ENCODE measurements at regions not wholly inside any gene's neighbourhood (a gene's known extent, or its start where the extent isn't known, plus 50 kb on each side); places are given as distances from the start of the nearest gene placed in this dataset.

- no peaks in the 10 kb centered on the region for H3K27me3 ChIP-seq (ENCODE audit: control insufficient read depth, insufficient read depth, low read length)
- no peaks in the 10 kb centered on the region for H3K4me1 ChIP-seq (ENCODE audit: control insufficient read depth, extremely low read depth, insufficient read depth, low read length)
- H2AFZ ChIP-seq (ENCODE audit: low read length) = no peak overlapping the region
- no peak overlapping the region for H3K27ac ChIP-seq (ENCODE audit: insufficient read depth, low read length)
- no peaks in the 10 kb centered on the region for H3K36me3 ChIP-seq (ENCODE audit: control insufficient read depth, insufficient read depth, low read length)
- no peaks in the 10 kb centered on the region for H3K9me3 ChIP-seq (ENCODE audit: control insufficient read depth, insufficient read depth, low read depth, low read length)
- no peak overlapping the region for H3K4me2 ChIP-seq (ENCODE audit: extremely low read depth, insufficient read depth, low read length)
- H3K9ac ChIP-seq (ENCODE audit: insufficient read depth, low read length) = no peak overlapping the region
- H3K4me3 ChIP-seq (replicated peaks in 1 of 4; ENCODE audit: control extremely low read depth in 1 of 4, insufficient read depth in 1 of 4, low read depth in 3 of 4, low read length in 4 of 4) = no peak overlapping the region
- no peak for DNase-seq (ENCODE audit: low read depth in 2 of 2)
- H4K20me1 ChIP-seq (ENCODE audit: control insufficient read depth, extremely low read depth, insufficient read depth, low read length) = no peaks in the 10 kb centered on the region
- no peaks in the 10 kb centered on the region for H3K79me2 ChIP-seq (ENCODE audit: control insufficient read depth, insufficient read depth, low read length)
- no peak for TF ChIP-seq EZH2 (IDR thresholded peaks at IDR 0.05; ENCODE audit: low read length, missing control alignments)
- TF ChIP-seq, protein P1, sequence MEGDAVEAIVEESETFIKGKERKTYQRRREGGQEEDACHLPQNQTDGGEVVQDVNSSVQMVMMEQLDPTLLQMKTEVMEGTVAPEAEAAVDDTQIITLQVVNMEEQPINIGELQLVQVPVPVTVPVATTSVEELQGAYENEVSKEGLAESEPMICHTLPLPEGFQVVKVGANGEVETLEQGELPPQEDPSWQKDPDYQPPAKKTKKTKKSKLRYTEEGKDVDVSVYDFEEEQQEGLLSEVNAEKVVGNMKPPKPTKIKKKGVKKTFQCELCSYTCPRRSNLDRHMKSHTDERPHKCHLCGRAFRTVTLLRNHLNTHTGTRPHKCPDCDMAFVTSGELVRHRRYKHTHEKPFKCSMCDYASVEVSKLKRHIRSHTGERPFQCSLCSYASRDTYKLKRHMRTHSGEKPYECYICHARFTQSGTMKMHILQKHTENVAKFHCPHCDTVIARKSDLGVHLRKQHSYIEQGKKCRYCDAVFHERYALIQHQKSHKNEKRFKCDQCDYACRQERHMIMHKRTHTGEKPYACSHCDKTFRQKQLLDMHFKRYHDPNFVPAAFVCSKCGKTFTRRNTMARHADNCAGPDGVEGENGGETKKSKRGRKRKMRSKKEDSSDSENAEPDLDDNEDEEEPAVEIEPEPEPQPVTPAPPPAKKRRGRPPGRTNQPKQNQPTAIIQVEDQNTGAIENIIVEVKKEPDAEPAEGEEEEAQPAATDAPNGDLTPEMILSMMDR (conservative IDR thresholded peaks at IDR 0.05 in 1 of 2, IDR thresholded peaks at IDR 0.05 in 1 of 2; ENCODE audit: low read depth in 1 of 2, low read length in 2 of 2) = no peak
These were observed 69.7 kb upstream of the MAGEB16 start for GRCh38 chrX:35728481-35728880.

- Histone ChIP-seq H2AFZ (ENCODE audit: low read length) (no peak overlapping the region), H3K79me2 (ENCODE audit: control insufficient read depth, insufficient read depth, low read length) (no peaks in the 10 kb centered on the region), H3K27ac (ENCODE audit: insufficient read depth, low read length) (no peak overlapping the region), H3K9ac (ENCODE audit: insufficient read depth, low read length) (no peak overlapping the region), H3K4me1 (ENCODE audit: control insufficient read depth, extremely low read depth, insufficient read depth, low read length) (no peaks in the 10 kb centered on the region), H3K4me3 (replicated peaks in 1 of 4; ENCODE audit: control extremely low read depth in 1 of 4, insufficient read depth in 1 of 4, low read depth in 3 of 4, low read length in 4 of 4) (no peak overlapping the region), H3K4me2 (ENCODE audit: extremely low read depth, insufficient read depth, low read length) (no peak overlapping the region), H3K9me3 (ENCODE audit: control insufficient read depth, insufficient read depth, low read depth, low read length) (no peaks in the 10 kb centered on the region), H4K20me1 (ENCODE audit: control insufficient read depth, extremely low read depth, insufficient read depth, low read length) (no peaks in the 10 kb centered on the region), H3K36me3 (ENCODE audit: control insufficient read depth, insufficient read depth, low read length) (no peaks in the 10 kb centered on the region), H3K27me3 (ENCODE audit: control insufficient read depth, insufficient read depth, low read length) (no peaks in the 10 kb centered on the region)
- DNase-seq (ENCODE audit: low read depth in 2 of 2) = no peak
- TF ChIP-seq, protein P1 (conservative IDR thresholded peaks at IDR 0.05 in 1 of 2, IDR thresholded peaks at IDR 0.05 in 1 of 2; ENCODE audit: low read depth in 1 of 2, low read length in 2 of 2) = no peak
- no peak for TF ChIP-seq EZH2 (IDR thresholded peaks at IDR 0.05; ENCODE audit: low read length, missing control alignments)
These were observed 64.3 kb upstream of the MAGEB16 start for GRCh38 chrX:35733879-35734278.

GRCh38 chrX:35741142-35741541, 57.0 kb upstream of the MAGEB16 start:
- H3K4me2 ChIP-seq (ENCODE audit: extremely low read depth, insufficient read depth, low read length) = no peak overlapping the region
- H3K27ac ChIP-seq (ENCODE audit: insufficient read depth, low read length) = no peak overlapping the region
- H3K36me3 ChIP-seq (ENCODE audit: control insufficient read depth, insufficient read depth, low read length) = no peaks in the 10 kb centered on the region
- no peak overlapping the region for H3K9ac ChIP-seq (ENCODE audit: insufficient read depth, low read length)
- H2AFZ ChIP-seq (ENCODE audit: low read length) = no peak overlapping the region
- H3K27me3 ChIP-seq (ENCODE audit: control insufficient read depth, insufficient read depth, low read length) = no peaks in the 10 kb centered on the region
- no peaks in the 10 kb centered on the region for H3K9me3 ChIP-seq (ENCODE audit: control insufficient read depth, insufficient read depth, low read depth, low read length)
- no peaks in the 10 kb centered on the region for H3K79me2 ChIP-seq (ENCODE audit: control insufficient read depth, insufficient read depth, low read length)
- no peak overlapping the region for H3K4me3 ChIP-seq (replicated peaks in 1 of 4; ENCODE audit: control extremely low read depth in 1 of 4, insufficient read depth in 1 of 4, low read depth in 3 of 4, low read length in 4 of 4)
- H3K4me1 ChIP-seq (ENCODE audit: control insufficient read depth, extremely low read depth, insufficient read depth, low read length) = no peaks in the 10 kb centered on the region
- DNase-seq (ENCODE audit: low read depth in 2 of 2) = no peak
- no peak for TF ChIP-seq EZH2 (IDR thresholded peaks at IDR 0.05; ENCODE audit: low read length, missing control alignments)
- TF ChIP-seq, protein P1 (conservative IDR thresholded peaks at IDR 0.05 in 1 of 2, IDR thresholded peaks at IDR 0.05 in 1 of 2; ENCODE audit: low read depth in 1 of 2, low read length in 2 of 2) = no peak
- no peaks in the 10 kb centered on the region for H4K20me1 ChIP-seq (ENCODE audit: control insufficient read depth, extremely low read depth, insufficient read depth, low read length)
